Stimulated activated naive CD4-positive, alpha-beta T cell treated with Interleukin-2 at 50 U/mL for 16 hours (primary cell): ENCODE measurements at regions not wholly inside any gene's neighbourhood (a gene's known extent, or its start where the extent isn't known, plus 50 kb on each side); places are given as distances from the start of the nearest gene placed in this dataset.
A peak's percentile ranks its signal among the peaks of the same experiment; 100 is the strongest.
"Not testable (repeated sequence)": the region's sequence is repeated elsewhere in the genome, so short reads cannot be mapped to it uniquely, and the experiment has no call there.

Experiments
- DNase-seq: peaks from one replicate; lab custom pipeline; 2025; lab: John Stamatoyannopoulos, UW

- peak; percentile 45 for DNase-seq
Observed at GRCh38 chr13:24618011-24618955, 61.9 kb upstream of the ATP12A start.

DNA sequence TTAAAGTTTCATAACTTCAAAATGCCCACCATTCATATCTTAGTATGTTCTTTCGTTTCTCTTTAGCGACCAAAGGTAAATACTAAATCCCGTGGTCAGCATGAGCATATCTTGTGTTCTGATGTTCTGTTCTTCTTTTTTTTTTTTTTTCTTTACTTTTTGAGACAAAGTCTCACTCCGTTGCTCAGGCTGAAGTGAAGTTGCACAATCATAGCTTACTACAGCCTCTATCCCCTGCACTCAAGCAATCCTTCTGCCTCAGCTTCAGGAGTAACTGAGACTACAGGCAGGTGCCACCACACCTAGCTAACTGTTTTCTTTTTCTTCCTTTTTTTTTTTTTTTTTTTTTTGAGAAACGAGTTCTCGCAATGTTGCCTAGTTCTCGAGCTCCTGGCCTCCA is 60.9 kb upstream of the ATP12A start:
- DNase-seq: no peak

DNA sequence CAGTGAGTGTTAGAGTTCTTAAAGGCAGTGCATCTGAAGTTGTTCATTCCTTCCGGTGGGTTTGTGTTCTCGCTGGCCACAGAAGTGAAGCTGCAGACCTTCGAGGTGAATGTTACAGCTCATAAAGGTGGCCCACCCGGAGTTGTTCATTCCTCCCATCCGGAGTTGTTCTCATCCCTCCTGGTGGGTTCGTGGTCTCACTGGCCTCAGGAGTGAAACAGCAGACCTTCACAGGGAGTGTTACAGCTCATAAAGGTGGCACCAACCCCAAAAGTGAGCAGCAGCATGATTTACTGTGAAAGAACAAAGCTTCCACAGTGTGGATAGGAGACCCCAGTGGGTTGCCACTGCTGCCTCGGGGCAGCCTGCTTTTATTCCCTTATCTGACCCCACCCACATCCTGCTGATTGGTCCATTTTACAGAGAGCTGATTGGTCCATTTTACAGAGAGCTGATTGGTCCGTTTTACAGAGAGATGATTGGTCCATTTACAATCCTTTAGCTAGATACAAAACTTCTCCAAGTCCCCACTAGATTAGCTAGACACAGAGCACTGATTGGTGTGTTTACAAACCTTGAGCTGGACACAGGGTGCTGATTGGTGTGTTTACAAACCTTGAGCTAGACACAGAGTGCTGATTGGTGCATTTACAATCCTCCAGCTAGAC is 57.6 kb upstream of the ATP12A start:
- not testable (repeated sequence) for DNase-seq

DNA sequence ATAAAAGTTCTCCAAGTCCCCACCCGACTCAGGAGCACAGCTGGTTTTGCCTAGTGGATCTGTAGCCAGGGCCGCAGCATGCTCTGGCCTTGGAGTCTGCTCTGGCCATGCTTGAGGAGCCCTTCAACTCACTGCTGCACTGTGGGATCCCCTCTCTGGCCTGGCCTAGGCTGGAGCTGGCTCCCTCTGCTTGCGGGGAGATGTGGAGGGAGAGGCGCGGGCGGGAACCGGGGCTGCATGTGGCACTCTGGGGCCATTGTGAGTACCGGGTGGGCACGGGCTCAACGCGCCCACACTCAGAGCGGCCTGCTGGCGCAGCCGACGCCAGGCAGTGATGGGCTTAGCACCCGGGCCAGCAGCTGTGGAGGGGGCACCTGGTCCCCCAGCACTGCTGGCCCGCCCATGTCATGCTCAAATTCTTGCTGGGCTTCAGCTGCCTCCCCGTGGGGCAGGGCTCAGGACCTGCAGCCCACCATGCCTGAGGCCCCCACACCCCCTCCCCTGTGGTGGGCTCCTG is 57.0 kb upstream of the ATP12A start:
- DNase-seq: no peak

- DNase-seq: no peak
Observed at GRCh38 chr13:24624363-24624762, 55.8 kb upstream of the ATP12A start.

GRCh38 chr13:24624801-24625231 is 55.4 kb upstream of the ATP12A start:
- DNase-seq: no peak

DNA sequence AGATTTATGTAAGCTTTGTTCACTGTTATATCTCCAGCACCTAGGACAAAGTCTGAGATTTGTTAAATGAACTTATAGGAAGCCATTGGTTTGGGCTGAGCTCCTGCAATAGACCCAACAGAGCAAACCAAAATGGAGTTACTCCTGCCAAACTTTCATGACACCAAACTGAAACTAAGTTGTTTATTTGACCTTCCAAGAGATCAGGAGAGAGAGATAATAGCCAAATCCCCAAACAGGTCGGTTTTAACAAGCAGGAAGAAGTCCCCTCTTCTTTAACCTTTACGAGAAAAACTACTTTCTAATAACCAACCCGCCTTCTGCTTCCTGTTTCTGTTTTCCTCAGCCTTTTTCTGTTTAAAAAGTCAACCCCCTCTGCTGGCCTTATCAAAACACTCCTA is 54.9 kb upstream of the ATP12A start:
- DNase-seq: no peak

- peak; percentile 6 for DNase-seq
Observed at GRCh38 chr13:24625870-24626849, 54.0 kb upstream of the ATP12A start.

DNA sequence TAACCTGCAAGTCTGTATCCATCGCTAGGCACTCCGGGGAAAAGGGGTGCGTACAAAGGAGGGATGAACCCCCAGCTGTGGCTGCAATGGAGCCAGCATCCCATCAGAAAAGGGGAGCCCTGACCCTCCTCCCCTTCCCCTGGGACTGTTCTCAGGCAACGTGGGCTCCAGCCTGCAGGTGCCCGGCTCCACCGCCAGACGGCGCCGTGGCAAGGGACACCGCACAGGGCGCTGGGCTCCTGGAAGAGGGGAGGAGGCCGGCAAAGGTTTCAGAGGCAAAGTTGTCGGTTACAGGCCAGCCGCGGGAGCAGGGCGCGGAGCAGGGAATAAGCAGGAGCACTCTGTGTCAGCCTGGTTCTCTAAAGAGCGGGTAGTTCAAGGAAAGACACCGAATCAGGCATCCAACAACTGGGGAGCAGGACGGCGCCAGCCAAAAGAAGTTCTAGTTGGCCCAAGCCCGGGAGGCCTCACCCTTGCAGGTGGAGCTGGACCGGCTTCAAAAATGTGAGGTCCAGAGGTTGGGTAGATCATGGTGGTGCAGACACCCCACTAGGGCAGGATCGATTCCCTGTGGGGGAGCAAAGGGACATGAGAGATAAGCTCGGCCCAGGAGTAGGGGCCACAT is 53.0 kb upstream of the ATP12A start:
- DNase-seq: no peak

- DNase-seq: no peak
Observed at GRCh38 chr13:24627946-24628345, 52.3 kb upstream of the ATP12A start.

DNA sequence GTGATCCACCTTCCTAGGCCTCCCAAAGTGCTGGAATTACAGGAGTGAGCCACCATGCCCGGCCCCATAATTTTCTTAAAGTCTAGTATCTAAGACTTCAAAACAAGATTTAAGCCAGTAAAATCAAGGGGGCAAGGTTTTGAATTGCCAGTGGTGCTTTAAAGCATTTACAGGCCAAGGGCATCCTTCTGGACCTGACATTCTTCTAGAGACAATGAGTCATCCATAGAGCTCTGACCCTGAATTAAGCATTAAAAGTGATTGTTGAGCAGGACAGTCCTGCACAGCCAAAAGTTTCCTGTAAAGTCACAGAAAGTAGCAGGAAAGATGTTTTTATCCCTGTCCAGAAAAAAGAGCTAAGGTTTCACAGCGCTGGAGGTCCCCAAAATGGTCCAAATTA is 50.9 kb upstream of the ATP12A start:
- DNase-seq: no peak

- DNase-seq: no peak
Observed at GRCh38 chr13:24630121-24630520, 50.1 kb upstream of the ATP12A start.
